ENCODE measurements at regions not wholly inside any gene's neighbourhood (a gene's known extent, or its start where the extent isn't known, plus 50 kb on each side); places are given as distances from the start of the nearest gene placed in this dataset.

- peak; percentile 50 for DNase-seq (ENCODE audit: low read depth)
Measured at GRCh38 chr13:63209330-63210017, 1793.8 kb upstream of the PCDH20 start.

GRCh38 chr13:63208826-63209225, 1793.2 kb upstream of the PCDH20 start:
- DNase-seq (ENCODE audit: low read depth), result peak; percentile 28

GRCh38 chr13:63206461-63206860, 1790.8 kb upstream of the PCDH20 start:
- no peak for DNase-seq (ENCODE audit: low read depth)

- DNase-seq (ENCODE audit: low read depth), result no peak
Measured at GRCh38 chr13:63201493-63201892, 1785.8 kb upstream of the PCDH20 start.

- DNase-seq (ENCODE audit: low read depth), result no peak
Measured at GRCh38 chr13:63199508-63199907, 1783.9 kb upstream of the PCDH20 start.

GRCh38 chr13:63198071-63198470, 1782.4 kb upstream of the PCDH20 start:
- DNase-seq (ENCODE audit: low read depth), result no peak

- DNase-seq (ENCODE audit: low read depth), result no peak
Measured at GRCh38 chr13:63195726-63196125, 1780.1 kb upstream of the PCDH20 start.

GRCh38 chr13:63190742-63191141, 1775.1 kb upstream of the PCDH20 start:
- peak; percentile 80 for DNase-seq (ENCODE audit: low read depth)

- peak; percentile 41 for DNase-seq (ENCODE audit: low read depth)
Measured at GRCh38 chr13:63190219-63190618, 1774.6 kb upstream of the PCDH20 start.

GRCh38 chr13:63189712-63190111, 1774.1 kb upstream of the PCDH20 start:
- no peak for DNase-seq (ENCODE audit: low read depth)

- DNase-seq (ENCODE audit: low read depth), result peak; percentile 85
Measured at GRCh38 chr13:63184693-63185092, 1769.0 kb upstream of the PCDH20 start.

GRCh38 chr13:63175536-63175935, 1759.9 kb upstream of the PCDH20 start:
- DNase-seq (ENCODE audit: low read depth), result no peak

- no peak for DNase-seq (ENCODE audit: low read depth)
Measured at GRCh38 chr13:63167699-63168337, 1752.2 kb upstream of the PCDH20 start.

GRCh38 chr13:63166345-63166744, 1750.7 kb upstream of the PCDH20 start:
- no peak for DNase-seq (ENCODE audit: low read depth)

- no peak for DNase-seq (ENCODE audit: low read depth)
Measured at GRCh38 chr13:63163903-63164302, 1748.3 kb upstream of the PCDH20 start.

- no peak for DNase-seq (ENCODE audit: low read depth)
Measured at GRCh38 chr13:63161219-63161618, 1745.6 kb upstream of the PCDH20 start.

GRCh38 chr13:63156816-63157215, 1741.2 kb upstream of the PCDH20 start:
- no peak for DNase-seq (ENCODE audit: low read depth)

GRCh38 chr13:63149375-63149774, 1733.7 kb upstream of the PCDH20 start:
- no peak for DNase-seq (ENCODE audit: low read depth)

GRCh38 chr13:63139277-63139676, 1723.6 kb upstream of the PCDH20 start:
- DNase-seq (ENCODE audit: low read depth), result no peak

- DNase-seq (ENCODE audit: low read depth), result no peak
Measured at GRCh38 chr13:63129995-63130394, 1714.3 kb upstream of the PCDH20 start.

- no peak for DNase-seq (ENCODE audit: low read depth)
Measured at GRCh38 chr13:63128716-63129115, 1713.1 kb upstream of the PCDH20 start.

- peak; percentile 22 for DNase-seq (ENCODE audit: low read depth)
Measured at GRCh38 chr13:63124863-63125262, 1709.2 kb upstream of the PCDH20 start.

GRCh38 chr13:63120883-63121282, 1705.2 kb upstream of the PCDH20 start:
- DNase-seq (ENCODE audit: low read depth), result no peak

GRCh38 chr13:63117710-63118109, 1702.1 kb upstream of the PCDH20 start:
- no peak for DNase-seq (ENCODE audit: low read depth)
